GM21619 (cell line): ENCODE measurements at regions not wholly inside any gene's neighbourhood (a gene's known extent, or its start where the extent isn't known, plus 50 kb on each side); places are given as distances from the start of the nearest gene placed in this dataset.

Experiments used
- ATAC-seq: cut with Tn5 transposase; IDR thresholded peaks from one replicate; pipeline ENCODE4 v1.9.1; 2021; ENCODE audit not compliant: unreplicated experiment

GRCh38 chr7:106797937-106798336, 67.1 kb upstream of the PIK3CG start:
- ATAC-seq, result no peak

DNA sequence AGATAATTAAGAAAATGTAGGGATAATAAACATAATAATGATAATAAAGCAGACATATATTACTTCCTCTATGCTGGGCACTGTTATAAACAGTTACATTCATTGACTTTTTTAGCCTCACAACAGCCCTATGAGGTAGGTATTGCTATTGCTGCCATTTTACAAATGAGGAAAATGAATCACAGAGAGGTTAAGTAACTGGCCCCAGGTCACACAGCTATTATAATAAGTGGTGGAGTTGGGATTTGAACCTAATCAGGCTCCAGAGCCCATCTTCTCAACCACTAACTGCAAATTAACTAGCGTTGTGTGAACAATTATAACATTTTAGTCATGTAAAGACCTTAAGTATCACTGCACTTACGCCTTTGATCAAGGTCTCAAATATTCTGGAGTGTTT, 62.5 kb upstream of the PIK3CG start:
- ATAC-seq, result no peak

GRCh38 chr7:106806556-106806955, 58.5 kb upstream of the PIK3CG start:
- no peak for ATAC-seq

DNA sequence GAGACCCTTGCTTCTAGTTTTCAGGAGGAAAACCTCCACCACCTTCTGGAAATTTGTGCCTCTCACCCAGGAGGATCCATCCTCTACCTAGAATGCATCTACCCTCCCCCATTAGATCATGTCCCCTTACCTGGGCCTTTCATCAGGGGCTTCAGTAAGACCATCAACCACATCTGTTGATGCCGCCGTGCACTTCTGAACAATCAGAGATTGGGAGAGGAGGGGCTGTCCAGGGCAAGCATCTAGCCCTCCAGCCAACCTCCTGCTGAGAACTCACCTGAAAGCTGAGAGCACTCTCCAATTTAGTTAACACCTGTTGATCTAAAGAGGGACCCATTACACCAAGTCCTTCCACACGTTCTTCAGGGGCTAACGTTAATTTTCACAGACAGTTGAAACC, 57.6 kb upstream of the PIK3CG start:
- ATAC-seq, result no peak

DNA sequence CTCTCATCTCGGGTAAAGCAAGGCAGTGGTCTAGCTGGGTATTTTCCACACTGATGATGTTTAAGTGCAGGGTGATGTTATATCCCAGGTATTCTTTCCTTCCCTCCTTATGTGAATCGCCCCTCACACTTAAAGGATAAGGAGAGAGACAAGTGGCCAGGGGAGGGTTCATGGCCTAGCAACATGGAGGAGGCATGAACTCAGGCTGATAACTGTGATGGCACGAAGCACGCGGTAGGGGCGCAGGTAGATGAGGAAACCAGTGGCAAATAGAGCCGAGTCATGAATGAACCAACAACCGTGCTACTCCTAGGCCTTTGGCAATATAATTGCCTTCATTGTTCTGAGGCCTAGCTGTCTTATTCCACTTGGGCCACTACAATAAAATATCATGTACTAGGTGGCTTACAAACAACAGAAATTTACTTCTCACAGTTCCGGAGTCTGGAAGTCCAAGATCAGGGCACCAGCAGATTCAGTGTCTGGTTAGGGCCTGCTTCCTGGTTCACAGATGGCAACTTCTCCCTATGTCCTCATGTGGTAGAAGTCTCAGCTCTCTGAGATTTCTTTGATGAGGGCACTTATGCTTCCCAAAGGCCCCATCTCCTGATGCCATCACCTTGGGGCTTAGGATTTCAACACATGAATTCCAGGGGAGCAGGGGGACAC, 56.0 kb upstream of the PIK3CG start:
- ATAC-seq, result no peak

DNA sequence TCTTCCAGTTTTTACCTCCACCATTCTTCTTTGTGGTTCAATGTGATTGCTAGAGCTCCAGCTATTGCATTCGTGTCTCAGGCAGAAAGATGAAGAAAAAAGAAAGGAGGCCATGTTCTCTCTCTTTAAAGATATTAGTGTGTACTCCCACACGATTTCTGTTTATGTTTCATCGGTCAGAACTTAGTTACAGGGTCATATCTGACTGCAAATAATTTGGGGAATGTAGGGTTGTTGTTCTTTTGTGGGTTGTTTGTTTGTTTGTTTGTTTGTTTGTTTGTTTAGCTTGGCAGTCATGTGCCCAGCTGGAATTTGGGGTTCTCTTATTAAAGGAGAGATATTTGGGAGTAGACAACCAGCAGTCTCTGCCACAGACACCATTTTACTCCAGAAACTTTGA, 53.6 kb upstream of the PIK3CG start:
- ATAC-seq, result no peak

GRCh38 chr7:106812027-106812643, 52.9 kb upstream of the PIK3CG start:
- ATAC-seq, result no peak

GRCh38 chr7:106813705-106814305, 51.3 kb upstream of the PIK3CG start:
- ATAC-seq, result no peak

- ATAC-seq, result no peak
Observed at GRCh38 chr7:106814887-106815286, 50.2 kb upstream of the PIK3CG start.
